GM13977 (cell line): ENCODE measurements at regions not wholly inside any gene's neighbourhood (a gene's known extent, or its start where the extent isn't known, plus 50 kb on each side); places are given as distances from the start of the nearest gene placed in this dataset.

ENCODE experiments used
- DNase-seq: peaks from one replicate; pipeline ENCODE4 v3.0.0; 2012; ENCODE audit warnings: low spot score
- in situ Hi-C: fragments of 300-500 bp; cut with MboI; formaldehyde crosslinking; loops from one replicate; pipeline ENCODE4 v1.12.0; 2022; ENCODE audit warnings: low sequenced_read_pairs, low pct_unique_long_range_greater_than_20kb, mixed read lengths, inconsistent platforms; ENCODE audit not compliant: unreplicated experiment
- TF ChIP-seq, protein P1 (sequence below): IDR thresholded peaks from 2 replicates; pipeline ENCODE4 v1.5.1; 2012; ENCODE audit warnings: mild to moderate bottlenecking, control low read depth; ENCODE audit not compliant: insufficient read depth; ENCODE audit errors: extremely low read depth, missing control alignments

DNA sequence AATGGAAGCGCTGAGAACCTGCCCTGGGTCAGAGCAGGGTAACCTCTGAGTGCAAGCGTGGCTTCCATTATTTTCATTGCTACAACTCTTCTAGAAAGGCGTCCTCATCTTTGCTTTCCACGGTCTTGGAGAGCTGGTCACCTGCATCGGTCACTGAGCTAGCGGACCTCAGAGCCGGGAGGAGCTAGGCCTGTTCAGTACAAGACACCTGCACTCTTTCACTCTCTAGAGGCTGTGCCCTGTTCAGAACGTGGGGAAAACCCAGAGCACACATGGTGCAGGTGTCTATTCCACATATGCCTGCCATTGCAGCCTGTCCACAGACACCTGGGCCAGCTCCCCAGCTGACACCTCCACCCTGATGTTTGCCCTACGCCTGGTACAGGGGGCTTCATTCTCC is 147.8 kb upstream of the IRX2 start:
- in situ Hi-C loops, result no loop called here
- DNase-seq, result no peak
- TF ChIP-seq, protein P1, sequence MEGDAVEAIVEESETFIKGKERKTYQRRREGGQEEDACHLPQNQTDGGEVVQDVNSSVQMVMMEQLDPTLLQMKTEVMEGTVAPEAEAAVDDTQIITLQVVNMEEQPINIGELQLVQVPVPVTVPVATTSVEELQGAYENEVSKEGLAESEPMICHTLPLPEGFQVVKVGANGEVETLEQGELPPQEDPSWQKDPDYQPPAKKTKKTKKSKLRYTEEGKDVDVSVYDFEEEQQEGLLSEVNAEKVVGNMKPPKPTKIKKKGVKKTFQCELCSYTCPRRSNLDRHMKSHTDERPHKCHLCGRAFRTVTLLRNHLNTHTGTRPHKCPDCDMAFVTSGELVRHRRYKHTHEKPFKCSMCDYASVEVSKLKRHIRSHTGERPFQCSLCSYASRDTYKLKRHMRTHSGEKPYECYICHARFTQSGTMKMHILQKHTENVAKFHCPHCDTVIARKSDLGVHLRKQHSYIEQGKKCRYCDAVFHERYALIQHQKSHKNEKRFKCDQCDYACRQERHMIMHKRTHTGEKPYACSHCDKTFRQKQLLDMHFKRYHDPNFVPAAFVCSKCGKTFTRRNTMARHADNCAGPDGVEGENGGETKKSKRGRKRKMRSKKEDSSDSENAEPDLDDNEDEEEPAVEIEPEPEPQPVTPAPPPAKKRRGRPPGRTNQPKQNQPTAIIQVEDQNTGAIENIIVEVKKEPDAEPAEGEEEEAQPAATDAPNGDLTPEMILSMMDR, result no peak

DNA sequence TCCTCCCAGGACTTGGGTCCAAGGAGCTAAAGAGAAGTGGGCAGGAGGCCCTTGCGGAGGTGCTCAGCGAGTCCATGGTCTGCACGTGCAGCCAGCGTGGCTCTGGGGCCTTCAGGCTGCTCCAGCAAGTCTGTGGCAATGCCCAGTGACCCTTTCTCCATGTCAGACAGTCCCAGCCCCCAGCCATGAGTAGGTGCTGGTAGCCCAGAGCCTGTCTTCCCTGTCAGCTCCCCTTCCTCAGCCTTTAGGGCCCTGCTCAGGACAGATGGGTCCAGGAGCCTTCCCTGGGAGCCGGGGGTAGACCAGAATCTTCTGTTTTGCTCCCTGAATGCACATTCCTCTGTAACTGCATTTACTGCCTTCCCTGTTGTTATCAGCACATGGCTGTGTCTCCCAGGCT is 147.2 kb upstream of the IRX2 start:
- TF ChIP-seq, protein P1, result no peak
- DNase-seq, result no peak
- in situ Hi-C loops, result no loop called here

DNA sequence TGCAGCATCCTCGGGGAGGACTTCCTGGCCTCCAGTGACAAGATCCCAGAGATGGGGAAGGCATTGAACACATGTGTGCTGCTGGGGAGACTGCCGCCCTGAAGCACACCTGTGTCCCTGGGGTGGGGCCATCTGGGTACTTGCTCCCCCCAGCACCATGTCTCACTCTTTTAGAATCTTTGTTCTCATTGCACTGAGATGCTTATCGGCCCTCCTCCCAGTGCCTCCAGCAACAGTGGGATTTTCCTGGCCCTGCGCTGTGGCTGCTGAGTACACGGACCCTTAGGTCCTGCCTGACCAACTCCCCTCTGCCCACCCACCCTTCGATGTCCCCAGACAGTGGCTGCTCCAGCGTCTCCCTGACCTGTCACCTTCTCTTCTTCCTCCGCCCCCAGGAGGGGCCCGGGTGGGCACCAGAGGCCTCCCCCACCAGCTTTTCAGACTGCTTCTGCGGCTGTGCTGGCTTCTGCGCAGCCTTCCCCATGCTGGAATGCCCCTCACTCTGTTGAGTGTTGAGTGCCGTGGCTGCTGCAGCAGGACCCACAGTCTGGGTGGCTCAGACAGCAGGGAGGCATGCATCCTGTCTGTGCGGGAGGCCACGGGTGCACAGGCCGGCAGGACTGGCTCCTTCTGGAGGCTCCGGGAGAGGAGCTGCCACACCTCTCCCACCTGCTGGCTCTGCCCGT is 145.9 kb upstream of the IRX2 start:
- DNase-seq, result no peak
- TF ChIP-seq, protein P1, result no peak
- in situ Hi-C loops, result no loop called here

DNA sequence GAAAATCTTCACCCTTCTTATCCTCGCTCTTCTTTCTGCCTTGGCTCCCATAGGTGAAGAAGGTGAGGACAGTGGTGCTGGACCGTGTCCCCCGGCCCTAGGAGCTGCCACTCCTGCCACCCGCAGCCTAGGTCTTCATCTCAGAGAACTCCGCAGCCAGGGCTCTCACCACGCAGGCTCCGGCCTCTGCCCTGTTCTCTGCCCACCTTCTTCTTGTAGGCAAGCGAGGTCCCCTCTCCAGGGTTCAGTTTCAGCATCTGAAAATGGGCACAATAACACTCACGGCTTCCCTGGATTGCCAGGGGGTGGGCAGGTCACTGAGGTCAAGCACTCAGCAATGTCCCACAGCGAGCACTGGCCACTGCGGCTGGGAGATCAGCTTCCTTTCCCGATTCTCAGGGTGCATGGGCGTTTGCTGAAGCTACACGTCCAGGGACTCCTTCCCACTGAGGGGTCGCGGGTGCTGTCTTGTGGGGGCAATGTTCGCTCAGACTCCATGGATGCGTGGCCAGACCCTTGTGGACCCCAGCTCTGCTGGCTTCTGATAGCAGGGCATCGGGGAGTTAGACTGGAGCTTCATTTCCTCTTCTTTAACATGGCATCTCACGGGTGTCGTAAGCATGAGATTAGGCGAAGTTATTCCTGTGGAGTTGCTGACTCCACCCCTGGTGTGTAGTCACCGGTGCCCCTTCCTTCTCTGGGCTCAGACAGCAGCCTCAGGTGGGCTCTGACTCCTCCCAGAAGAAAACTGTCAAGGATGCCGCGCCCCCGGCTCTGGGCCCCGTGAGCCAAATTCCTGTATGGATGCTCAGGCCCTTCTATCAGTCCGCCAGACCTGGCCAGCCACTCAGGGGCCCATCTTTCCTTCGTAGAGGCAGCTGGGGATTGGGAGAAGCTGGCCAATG is 145.1 kb upstream of the IRX2 start:
- no peak for DNase-seq
- TF ChIP-seq, protein P1, result no peak
- in situ Hi-C loops, result no loop called here

DNA sequence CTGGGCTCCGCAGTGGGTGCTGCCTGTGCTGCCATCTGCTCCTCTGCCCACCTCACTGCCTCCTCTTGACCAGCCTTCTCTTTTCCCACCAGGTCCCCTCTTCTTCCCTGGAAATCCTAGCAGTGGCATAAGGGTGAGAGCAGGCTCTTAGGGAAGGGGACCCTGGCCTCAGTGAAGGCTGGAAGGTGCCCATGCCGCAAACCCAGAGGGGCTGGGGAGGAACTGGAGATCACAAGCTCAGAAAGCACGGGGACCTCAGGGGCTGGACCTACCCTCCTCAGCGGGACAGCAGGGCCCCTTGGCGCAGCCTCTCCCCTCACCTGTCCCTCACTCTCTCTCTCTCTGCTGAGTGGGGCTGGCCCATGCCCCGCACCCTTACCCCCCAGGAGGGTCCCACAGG is 144.4 kb upstream of the IRX2 start:
- no peak for DNase-seq
- in situ Hi-C loops, result no loop called here
- TF ChIP-seq, protein P1, result no peak

DNA sequence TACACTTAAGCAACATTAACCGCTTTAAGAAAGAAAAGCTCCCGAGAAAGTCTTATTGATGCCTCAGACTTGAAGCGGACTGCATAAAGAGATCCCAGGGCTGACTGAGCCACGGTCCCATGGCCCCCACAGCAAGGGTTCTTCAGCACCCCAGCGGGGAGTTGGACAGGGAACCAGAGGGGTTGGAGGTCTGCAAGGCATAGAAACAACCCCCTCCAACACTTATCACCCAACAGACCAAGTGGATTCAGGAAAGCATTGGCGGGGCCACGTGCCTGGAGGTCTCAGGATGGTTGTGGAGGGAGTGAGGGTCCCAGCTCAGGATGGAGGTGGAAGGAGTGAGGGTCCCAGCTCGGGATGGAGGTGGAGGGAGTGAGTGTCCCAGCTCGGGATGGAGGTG is 143.7 kb upstream of the IRX2 start:
- in situ Hi-C loops, result no loop called here
- TF ChIP-seq, protein P1, result no peak
- no peak for DNase-seq
